GM19035 (cell line): ENCODE measurements at regions not wholly inside any gene's neighbourhood (a gene's known extent, or its start where the extent isn't known, plus 50 kb on each side); places are given as distances from the start of the nearest gene placed in this dataset.

ENCODE experiments used
- ATAC-seq: cut with Tn5 transposase; IDR thresholded peaks from one replicate; pipeline ENCODE4 v1.9.1; 2021; ENCODE audit not compliant: unreplicated experiment

DNA sequence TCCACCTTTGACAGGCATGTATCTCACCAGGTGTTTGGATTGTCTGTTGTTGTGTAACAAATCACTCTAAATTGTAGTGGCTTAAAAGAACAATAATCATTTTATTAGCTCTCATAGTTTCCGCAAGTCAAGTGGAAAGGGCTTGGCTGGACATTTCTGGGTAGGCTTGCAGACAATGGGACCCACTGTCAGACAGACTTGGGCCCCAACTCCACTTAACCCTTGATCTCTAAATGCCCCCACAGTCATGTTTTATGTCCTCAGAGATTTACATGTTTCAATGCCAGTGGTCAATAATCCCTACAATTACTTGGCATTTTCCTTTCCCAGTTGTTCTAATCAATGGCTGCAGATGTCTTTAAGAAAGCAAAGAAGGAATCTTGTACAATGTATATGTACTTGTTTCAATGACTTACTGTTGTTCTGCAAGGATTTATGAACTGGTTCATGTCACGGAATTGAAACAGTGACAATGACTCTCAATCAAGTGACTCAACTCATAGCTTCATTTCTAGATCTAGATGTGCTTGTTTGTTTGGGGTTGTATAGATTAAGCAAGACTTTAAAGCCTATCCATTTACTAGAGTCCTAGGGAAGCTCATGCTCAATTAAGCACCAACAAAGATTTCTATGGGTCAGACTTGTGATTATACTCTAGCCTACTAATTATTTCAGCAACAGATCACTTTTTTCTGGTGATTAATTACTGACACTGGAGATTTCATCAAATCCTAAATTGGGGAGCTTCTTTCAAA lies 510.1 kb upstream of the NBEA start:
- no peak for ATAC-seq

- no peak for ATAC-seq
Measured at GRCh38 chr13:34435338-34435737, 506.7 kb upstream of the NBEA start.

GRCh38 chr13:34437873-34438272 lies 504.2 kb upstream of the NBEA start:
- no peak for ATAC-seq

DNA sequence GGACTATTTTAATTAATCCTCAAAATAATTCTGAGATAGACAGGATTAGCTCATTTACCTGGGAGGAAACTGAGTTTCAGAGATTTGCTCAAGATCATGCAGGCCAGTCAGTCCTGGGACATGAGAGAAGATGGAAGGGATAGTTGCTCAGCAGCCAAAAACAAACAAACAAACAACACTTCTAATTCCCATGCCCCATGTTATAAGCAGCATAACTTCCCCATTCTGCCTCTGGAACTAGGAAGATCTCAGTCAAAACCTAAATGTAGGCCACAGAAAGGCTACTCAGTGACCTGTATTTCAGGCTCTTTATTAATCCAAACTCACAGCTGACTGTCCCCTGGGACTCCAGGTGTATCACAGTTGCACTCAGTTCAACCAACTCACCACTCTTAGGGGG lies 489.2 kb upstream of the NBEA start:
- ATAC-seq: no peak

DNA sequence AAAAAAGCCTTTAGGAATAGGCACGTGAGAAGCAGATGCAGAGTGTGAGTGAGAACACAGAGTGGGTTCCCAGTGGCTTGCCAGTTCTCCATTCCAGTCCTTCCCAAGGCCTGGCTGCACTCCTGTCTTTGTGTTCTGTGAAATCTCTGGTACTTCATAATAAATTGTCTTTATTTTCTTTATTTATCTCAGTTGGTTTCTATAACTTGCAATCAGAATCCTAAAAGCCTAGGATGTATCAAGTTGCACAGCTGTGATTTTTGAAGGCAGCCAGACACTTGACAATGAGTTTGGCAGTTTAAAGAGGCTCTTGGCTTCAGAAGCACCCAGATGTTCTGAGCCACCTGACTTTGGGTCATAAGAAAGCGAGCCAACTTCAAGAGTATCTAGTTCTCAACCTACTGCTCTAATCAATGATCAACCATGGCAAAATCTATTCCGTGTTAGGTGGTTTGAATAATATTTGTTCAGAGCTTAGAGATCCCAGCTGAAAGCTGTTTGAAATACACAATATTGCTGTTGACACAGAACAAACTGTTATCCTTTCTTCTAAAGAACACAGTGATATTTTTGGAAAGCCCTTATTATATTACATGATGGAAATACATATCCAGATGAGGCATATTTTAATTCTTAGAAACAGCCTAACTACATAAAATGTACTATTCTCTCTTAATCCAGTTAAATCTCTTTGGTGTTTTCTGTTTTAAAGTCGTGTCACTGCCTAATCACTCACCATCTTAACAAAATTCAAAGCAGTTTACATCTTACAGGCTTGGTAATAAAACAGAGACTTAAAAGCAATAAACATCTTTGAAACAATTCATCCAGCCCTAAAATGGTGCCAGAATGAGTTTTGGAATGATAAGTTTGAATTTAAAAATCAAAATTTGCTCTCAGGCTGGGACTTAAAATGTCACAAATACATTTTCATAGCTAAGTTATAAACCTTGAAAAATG lies 483.0 kb upstream of the NBEA start:
- ATAC-seq: no peak

DNA sequence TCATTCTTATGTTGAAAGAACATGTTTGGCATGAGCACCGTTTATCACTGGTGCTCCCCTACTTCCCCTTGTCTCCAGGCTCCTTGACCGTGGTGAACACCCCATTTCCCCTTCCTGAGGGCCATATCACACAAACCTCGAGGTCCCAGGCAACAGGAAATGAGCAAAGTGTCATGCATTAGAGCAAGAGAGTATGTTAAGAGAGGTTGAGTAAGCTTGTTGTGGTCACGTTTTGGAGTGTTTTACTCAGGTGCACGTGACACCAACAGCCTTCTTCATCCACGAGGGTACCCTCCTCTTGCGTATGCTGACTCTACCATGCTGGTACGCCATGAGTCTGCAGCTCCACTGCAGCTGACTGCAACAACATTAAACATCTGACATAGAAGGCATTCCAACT lies 482.2 kb upstream of the NBEA start:
- ATAC-seq: no peak

- ATAC-seq: no peak
Measured at GRCh38 chr13:34462843-34463242, 479.2 kb upstream of the NBEA start.

DNA sequence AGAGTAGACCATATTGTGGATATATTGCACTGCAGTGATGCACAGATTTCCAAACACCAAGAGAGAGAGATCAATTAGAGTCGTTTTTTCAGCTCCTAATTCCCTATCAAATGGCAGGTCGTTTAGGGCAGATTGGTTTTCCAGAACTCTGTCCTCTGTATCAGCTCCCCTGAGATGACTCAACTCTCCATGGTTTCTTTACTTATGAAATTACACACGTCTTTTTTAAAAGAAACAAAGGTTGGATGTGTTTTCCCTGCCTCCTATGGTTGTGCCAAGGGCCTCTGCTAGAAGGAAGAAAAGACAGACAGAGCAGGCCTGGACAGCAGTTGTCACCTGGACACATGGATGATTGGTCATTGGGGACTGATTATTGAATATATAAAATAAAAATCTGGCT lies 478.1 kb upstream of the NBEA start:
- ATAC-seq: no peak

DNA sequence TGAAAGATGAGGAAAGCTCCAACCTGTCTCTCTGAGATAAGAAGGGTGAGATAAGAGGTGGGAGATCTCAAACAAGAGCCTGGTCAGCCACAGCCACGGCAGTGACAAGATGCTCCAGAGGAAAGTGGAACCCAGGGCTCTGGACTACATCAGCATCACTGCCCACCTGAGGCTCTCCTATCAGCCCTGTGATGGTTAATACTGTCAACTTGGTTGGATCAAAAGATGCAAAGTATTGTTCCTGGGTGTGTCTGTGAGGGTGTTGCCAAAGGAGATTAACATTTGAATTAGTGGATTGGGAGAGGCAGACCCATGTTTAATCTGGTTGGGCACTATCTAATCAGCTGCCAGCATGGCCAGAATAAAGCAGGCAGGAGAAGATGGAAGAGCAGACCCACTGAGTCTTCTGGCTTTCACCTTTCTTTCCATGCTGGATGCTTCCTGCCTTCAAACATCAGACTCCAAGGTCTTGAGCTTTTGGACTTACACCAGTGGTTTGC lies 476.6 kb upstream of the NBEA start:
- no peak for ATAC-seq

DNA sequence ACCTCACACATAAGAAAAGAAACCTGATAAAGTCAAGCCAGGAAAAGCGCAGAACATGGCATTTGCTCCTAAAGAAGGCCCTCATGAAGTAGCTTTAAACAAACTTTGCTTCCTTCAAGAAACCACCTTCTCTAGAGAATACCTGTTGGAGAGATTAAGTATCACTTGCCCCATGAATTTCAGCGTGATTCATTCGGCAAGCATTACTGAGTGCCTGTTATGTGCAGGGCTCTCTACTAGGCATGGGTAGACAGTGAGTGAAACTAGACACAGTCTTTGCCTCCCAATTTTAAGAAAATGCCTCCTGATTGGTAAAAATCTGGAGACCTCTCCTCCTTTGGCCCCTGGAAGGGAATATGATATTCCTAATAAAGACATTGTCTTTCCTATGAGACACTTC lies 475.8 kb upstream of the NBEA start:
- no peak for ATAC-seq

- ATAC-seq: no peak
Measured at GRCh38 chr13:34467450-34468083, 474.5 kb upstream of the NBEA start.

- no peak for ATAC-seq
Measured at GRCh38 chr13:34469196-34469986, 472.7 kb upstream of the NBEA start.

- no peak for ATAC-seq
Measured at GRCh38 chr13:34474187-34474868, 467.7 kb upstream of the NBEA start.

- no peak for ATAC-seq
Measured at GRCh38 chr13:34478376-34478775, 463.7 kb upstream of the NBEA start.

DNA sequence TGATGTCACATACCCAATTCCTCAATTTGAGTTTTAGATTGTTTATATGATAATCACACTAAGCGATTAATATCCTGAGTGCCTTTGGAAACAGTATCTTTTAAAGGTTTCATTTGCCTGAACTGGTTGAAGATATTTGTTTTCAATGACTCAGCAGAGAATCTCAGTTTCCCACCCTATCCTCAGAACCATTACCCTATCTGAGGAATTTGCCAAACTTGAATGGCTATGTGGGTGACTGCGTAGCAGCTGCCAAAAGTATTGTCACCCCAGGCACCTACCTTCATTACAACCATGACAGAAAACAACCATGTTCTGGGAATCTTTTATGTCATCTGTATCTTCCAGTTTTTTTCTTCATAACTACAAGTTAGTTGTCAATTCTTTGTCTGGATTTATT lies 440.1 kb upstream of the NBEA start:
- ATAC-seq: no peak

- ATAC-seq: no peak
Measured at GRCh38 chr13:34502621-34503020, 439.4 kb upstream of the NBEA start.

- no peak for ATAC-seq
Measured at GRCh38 chr13:34506796-34507195, 435.3 kb upstream of the NBEA start.

GRCh38 chr13:34507630-34508029 lies 434.4 kb upstream of the NBEA start:
- ATAC-seq: no peak

DNA sequence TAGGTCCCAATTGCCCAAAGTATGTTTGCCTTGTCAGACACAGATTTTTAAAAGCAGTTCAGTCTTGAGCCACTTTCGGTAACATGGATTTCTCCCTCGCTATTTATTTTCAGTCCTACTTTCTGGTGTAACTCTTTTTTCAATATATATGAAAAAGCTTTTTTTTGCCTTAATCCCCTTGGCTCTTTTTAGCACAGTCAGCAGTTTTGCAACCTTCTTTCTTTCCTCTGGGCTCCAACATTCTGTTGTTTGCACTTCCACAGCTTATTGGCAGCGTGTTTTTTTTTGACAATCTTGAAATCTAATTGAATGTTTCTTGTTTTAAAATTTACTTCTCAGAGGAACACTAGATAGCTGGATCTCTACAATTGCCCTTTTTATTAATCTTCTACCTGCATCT lies 429.3 kb upstream of the NBEA start:
- ATAC-seq: no peak

DNA sequence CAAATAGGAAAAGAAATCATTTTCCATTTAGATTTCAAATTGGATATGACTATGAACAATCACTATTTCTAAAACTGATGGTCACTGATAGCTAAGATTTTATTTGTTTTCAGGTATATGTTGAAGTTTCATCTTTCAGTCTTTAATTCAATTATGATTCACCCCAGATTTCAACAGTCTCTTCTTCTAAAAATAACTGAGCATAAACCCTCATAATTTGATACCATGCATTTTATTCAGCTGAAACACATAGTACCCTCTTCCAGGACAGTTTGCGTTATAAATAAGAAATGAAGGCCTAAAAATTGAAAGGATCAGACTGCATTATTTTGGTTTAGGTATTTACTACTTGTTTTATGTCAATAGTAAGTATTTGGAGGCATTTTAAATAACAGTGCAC lies 428.5 kb upstream of the NBEA start:
- no peak for ATAC-seq
